IMR-90 (cell line): ENCODE measurements at regions not wholly inside any gene's neighbourhood (a gene's known extent, or its start where the extent isn't known, plus 50 kb on each side); places are given as distances from the start of the nearest gene placed in this dataset.
"Not testable (repeated sequence)": the region's sequence is repeated elsewhere in the genome, so short reads cannot be mapped to it uniquely, and the experiment has no call there.

ENCODE experiments used
- ATAC-seq: fragments of 200-7000 bp; cut with Tn5 transposase; 2 replicates; pipeline ENCODE4 v1.9.1; 2020; ENCODE audit warnings: low read depth, mild to moderate bottlenecking, moderate library complexity
- BruUV-seq: library from RNA; stranded (reverse); fragments of 400-500 nt; replicated peaks from 2 replicates; lab custom pipeline; 2021; lab: Mats Ljungman, UMichigan
- CTCF ChIA-PET: fragments of 300-600 bp; formaldehyde crosslinking; extraction: SDS; loops from one replicate; lab custom pipeline; 2021; ENCODE audit warnings: antibody characterized with exemption; lab: Yijun Ruan, JAX
- POLR2A ChIA-PET: fragments of 300-600 bp; sonication (Branson Sonifier 250); formaldehyde crosslinking; loops from one replicate; lab custom pipeline; 2022; ENCODE audit warnings: antibody characterized with exemption; ENCODE audit not compliant: unreplicated experiment; lab: Charles Lee
- DNase-seq: peaks from one replicate; pipeline ENCODE4 v3.0.0; 2013
- H2AFZ ChIP-seq: replicated peaks from 2 replicates; pipeline ENCODE3; 2013; ENCODE audit warnings: low read length, mild to moderate bottlenecking; ENCODE audit not compliant: poor library complexity
- H2AK5ac ChIP-seq: 2 replicates; pipeline ENCODE4 v1.6.1; 2013; ENCODE audit warnings: low read depth, low read length, inconsistent platforms
- H2AK9ac ChIP-seq: replicated peaks from 2 replicates; pipeline ENCODE3; 2013; ENCODE audit warnings: mild to moderate bottlenecking, low read depth, low read length, moderate library complexity; ENCODE audit not compliant: poor library complexity
- H2BK120ac ChIP-seq: 2 replicates; pipeline ENCODE4 v1.6.1; 2013; ENCODE audit warnings: low read depth, low read length, inconsistent platforms
- H2BK15ac ChIP-seq: 3 replicates; pipeline ENCODE4 v1.6.1; 2013; ENCODE audit warnings: low read depth, low read length, inconsistent platforms
- H2BK20ac ChIP-seq: 2 replicates; pipeline ENCODE4 v1.6.1; 2013; ENCODE audit warnings: low read depth, mild to moderate bottlenecking, inconsistent platforms, low read length, moderate library complexity
- H2BK5ac ChIP-seq: 2 replicates; pipeline ENCODE4 v1.6.1; 2013; ENCODE audit warnings: mild to moderate bottlenecking, low read depth, low read length, inconsistent platforms; ENCODE audit not compliant: poor library complexity, severe bottlenecking
- H3K14ac ChIP-seq: replicated peaks from 2 replicates; pipeline ENCODE4 v1.6.1; 2013; ENCODE audit warnings: low read depth, low read length, inconsistent platforms
- H3K18ac ChIP-seq: 2 replicates; pipeline ENCODE4 v1.6.1; 2013; ENCODE audit warnings: low read depth, low read length, control low read depth
- H3K23ac ChIP-seq: 2 replicates; pipeline ENCODE4 v1.6.1; 2013; ENCODE audit warnings: low read depth, low read length, inconsistent platforms
- H3K27ac ChIP-seq: 2 replicates; pipeline ENCODE4 v1.5.1; 2013; ENCODE audit warnings: mild to moderate bottlenecking, control low read depth, low read length; ENCODE audit not compliant: insufficient read depth
- H3K27me3 ChIP-seq: 2 replicates; pipeline ENCODE4 v1.6.1; 2013; ENCODE audit warnings: low read length; ENCODE audit not compliant: control insufficient read depth, insufficient read depth
- H3K36me3 ChIP-seq: 2 replicates; pipeline ENCODE4 v1.6.1; 2013; ENCODE audit warnings: low read length, mixed read lengths; ENCODE audit not compliant: control insufficient read depth, insufficient read depth
- H3K4ac ChIP-seq: 2 replicates; pipeline ENCODE4 v1.6.1; 2013; ENCODE audit warnings: low read depth, low read length, inconsistent platforms
- H3K4me1 ChIP-seq: 2 replicates; pipeline ENCODE4 v1.6.1; 2013; ENCODE audit warnings: low read length, mixed read lengths; ENCODE audit not compliant: control insufficient read depth, insufficient read depth
- H3K4me2 ChIP-seq: 2 replicates; pipeline ENCODE4 v1.6.1; 2013; ENCODE audit warnings: low read depth, mild to moderate bottlenecking, control low read depth, low read length, moderate library complexity
- H3K4me3 ChIP-seq: 2 replicates; pipeline ENCODE4 v1.5.1; 2013; ENCODE audit warnings: low read depth, mild to moderate bottlenecking, control low read depth, low read length, moderate library complexity; ENCODE audit not compliant: insufficient read depth
- H3K56ac ChIP-seq: 2 replicates; pipeline ENCODE4 v1.6.1; 2013; ENCODE audit warnings: low read length, inconsistent platforms; ENCODE audit not compliant: insufficient read depth; ENCODE audit errors: extremely low read depth
- H3K79me1 ChIP-seq, 2 experiments: 2 replicates each; pipeline ENCODE4 v1.6.1; 2013; ENCODE audit warnings: low read length in 2 of 2, inconsistent platforms in 1 of 2, low read depth in 1 of 2
- H3K9ac ChIP-seq: 2 replicates; pipeline ENCODE4 v1.6.1; 2013; ENCODE audit warnings: low read depth, low read length, control low read depth
- H3K9me1 ChIP-seq: 2 replicates; pipeline ENCODE4 v1.6.1; 2013; ENCODE audit warnings: low read length, inconsistent platforms; ENCODE audit not compliant: insufficient read depth
- H3K9me3 ChIP-seq: 2 replicates; pipeline ENCODE4 v1.6.1; 2013; ENCODE audit warnings: low read length; ENCODE audit not compliant: control insufficient read depth, insufficient read depth
- H4K20me1 ChIP-seq: 2 replicates; pipeline ENCODE4 v1.6.1; 2013; ENCODE audit warnings: low read length, inconsistent platforms; ENCODE audit not compliant: insufficient read depth
- H4K5ac ChIP-seq: 2 replicates; pipeline ENCODE4 v1.6.1; 2013; ENCODE audit warnings: mild to moderate bottlenecking, low read depth, low read length, control low read depth
- H4K8ac ChIP-seq, 2 experiments: 2 replicates each; pipeline ENCODE4 v1.6.1; 2013; ENCODE audit warnings: low read depth in 2 of 2, low read length in 2 of 2, control low read depth in 1 of 2, inconsistent platforms in 1 of 2
- H4K91ac ChIP-seq: 2 replicates; pipeline ENCODE4 v1.6.1; 2013; ENCODE audit warnings: low read depth, low read length, inconsistent platforms; ENCODE audit not compliant: insufficient read depth
- WGBS, 2 experiments: methylation state at CpG; one replicate each; pipeline versions ENCODE4 v1.1.5 to v1.1.7; 2013; ENCODE audit warnings: missing lambda C conversion rate in 2 of 2; ENCODE audit not compliant: insufficient read length in 1 of 2; ENCODE audit errors: extremely low coverage in 2 of 2; 5-methylcytosine and 5-hydroxymethylcytosine counted together
- dilution Hi-C: fragments of 300-500 bp; cut with HindIII; formaldehyde crosslinking; loops from one replicate; pipeline ENCODE4 v1.14.3; 2018; ENCODE audit warnings: low sequenced_read_pairs; ENCODE audit not compliant: unreplicated experiment
- in situ Hi-C: fragments of 300-500 bp; cut with MboI; formaldehyde crosslinking; loops from 3 replicates; pipeline ENCODE4 v1.14.3; 2019; ENCODE audit warnings: low sequenced_read_pairs, inconsistent platforms, mixed read lengths
- intact Hi-C: fragments of 100-400 bp; cut with micrococcal nuclease; formaldehyde crosslinking; loops from 2 replicates; pipeline ENCODE4 v1.10.0; 2022

- dilution Hi-C loops, H2AK9ac ChIP-seq, in situ Hi-C loops, H3K4me3 ChIP-seq, H3K18ac ChIP-seq, H3K9ac ChIP-seq, H4K5ac ChIP-seq, H3K9me3 ChIP-seq, BruUV-seq, H4K91ac ChIP-seq, H3K4me2 ChIP-seq, H4K20me1 ChIP-seq, H2BK120ac ChIP-seq, H3K9me1 ChIP-seq, POLR2A ChIA-PET, H2BK5ac ChIP-seq, DNase-seq, ATAC-seq, CTCF ChIA-PET, H2BK15ac ChIP-seq, H4K8ac ChIP-seq, H3K79me1 ChIP-seq, H2AFZ ChIP-seq, H3K36me3 ChIP-seq, H3K27ac ChIP-seq, H2AK5ac ChIP-seq, H3K4ac ChIP-seq, H2BK20ac ChIP-seq, H3K4me1 ChIP-seq, intact Hi-C loops, H3K14ac ChIP-seq, H3K56ac ChIP-seq, H3K23ac ChIP-seq: not testable (repeated sequence)
- no CpG with 5 or more reads among the region's 9 CpGs for WGBS, 2 experiments
- H3K27me3 ChIP-seq: peaks cover 17% of the 10 kb centered on the region
Measured at GRCh38 chrX:40387869-40388268, 192.9 kb upstream of the ATP6AP2 start.

GRCh38 chrX:40387311-40387710 lies 193.5 kb upstream of the ATP6AP2 start:
- BruUV-seq, H4K8ac ChIP-seq, H3K18ac ChIP-seq, H4K91ac ChIP-seq, H2BK120ac ChIP-seq, H2BK5ac ChIP-seq, H4K20me1 ChIP-seq, H2AK5ac ChIP-seq, H3K4me1 ChIP-seq, H2AK9ac ChIP-seq, in situ Hi-C loops, H3K9me1 ChIP-seq, POLR2A ChIA-PET, H3K4ac ChIP-seq, H3K23ac ChIP-seq, intact Hi-C loops, H3K4me3 ChIP-seq, H3K4me2 ChIP-seq, H3K14ac ChIP-seq, ATAC-seq, DNase-seq, H2BK15ac ChIP-seq, CTCF ChIA-PET, H3K79me1 ChIP-seq, dilution Hi-C loops, H2AFZ ChIP-seq, H3K9me3 ChIP-seq, H4K5ac ChIP-seq, H3K56ac ChIP-seq, H2BK20ac ChIP-seq, H3K9ac ChIP-seq, H3K27ac ChIP-seq, H3K36me3 ChIP-seq: not testable (repeated sequence)
- WGBS, 2 experiments: 67% methylated on average over 1 of the region's 7 CpGs; no CpG with 5 or more reads in 1 of the 2 experiments
- peaks cover 13% of the 10 kb centered on the region for H3K27me3 ChIP-seq
